ENCODE measurements at regions not wholly inside any gene's neighbourhood (a gene's known extent, or its start where the extent isn't known, plus 50 kb on each side); places are given as distances from the start of the nearest gene placed in this dataset.

DNA sequence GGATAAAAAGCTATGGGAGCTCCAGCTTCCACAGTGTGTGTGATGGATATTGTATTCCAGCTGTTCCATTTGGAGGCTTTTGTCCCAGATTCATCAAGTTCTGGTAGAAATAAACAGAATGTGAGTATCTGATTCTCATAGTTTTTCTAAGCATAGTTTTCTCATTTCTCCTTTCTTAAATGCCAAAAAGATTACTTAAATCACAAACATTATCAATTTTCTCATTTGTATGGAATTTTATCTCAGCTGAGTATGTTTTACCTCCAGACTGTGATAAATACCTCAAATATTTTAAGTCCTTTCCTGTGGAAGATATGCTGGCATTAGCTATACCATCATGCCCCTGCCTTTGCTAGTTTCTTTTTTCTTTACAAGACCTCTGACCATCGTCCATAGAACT is 767.3 kb downstream of the TFAP2A start:
- DNase-seq = no peak

DNA sequence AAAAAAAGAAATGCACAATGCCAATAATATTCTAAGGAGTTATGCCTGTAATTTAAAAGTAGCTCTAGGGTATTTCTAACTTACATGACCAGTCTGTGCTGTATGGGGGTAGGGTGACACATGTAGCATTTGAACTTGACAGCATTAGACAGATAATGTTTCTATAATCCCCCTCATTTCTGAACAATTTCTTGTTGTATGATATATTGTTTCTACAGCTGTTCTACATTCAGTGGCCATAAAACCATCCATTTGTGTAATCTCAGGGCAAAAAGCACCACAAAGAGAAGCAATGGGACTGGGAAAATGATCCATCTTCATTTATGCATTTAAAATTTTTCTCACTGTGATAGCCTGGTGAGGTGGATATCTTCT is 767.8 kb downstream of the TFAP2A start:
- no peak for DNase-seq

DNA sequence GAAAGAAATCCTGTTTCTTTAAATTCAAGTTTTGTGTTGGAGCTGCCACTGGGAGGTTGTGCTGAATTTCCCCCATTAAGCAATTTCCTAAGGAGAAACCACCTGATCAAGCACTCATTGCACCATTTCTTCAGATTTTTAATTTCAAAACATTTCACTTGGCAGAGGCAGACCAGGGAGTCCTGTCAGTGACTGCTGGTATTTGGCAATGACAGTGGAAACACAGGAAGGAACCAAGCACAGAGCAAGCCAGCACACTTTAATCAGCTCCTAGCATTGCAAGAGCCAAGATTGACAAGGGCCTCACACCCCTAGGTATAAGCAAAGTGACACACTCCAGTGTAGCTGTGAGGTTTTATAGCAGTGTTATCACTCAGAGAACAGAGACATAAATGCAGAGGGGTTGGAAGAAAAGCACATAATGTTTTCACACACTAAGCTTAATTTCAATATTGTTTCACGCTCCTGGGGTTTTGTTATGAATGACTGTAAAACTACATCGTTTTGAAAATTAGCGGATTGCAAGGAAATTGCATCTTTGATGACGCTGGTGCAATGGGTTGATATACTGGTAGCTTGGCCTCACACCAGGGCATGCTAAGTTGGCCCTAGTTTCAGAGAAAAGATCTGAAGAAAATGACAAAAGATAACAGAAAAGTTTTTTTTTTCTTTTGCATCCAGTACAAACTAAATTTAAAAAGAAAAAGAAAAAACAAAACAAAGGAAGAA is 768.4 kb downstream of the TFAP2A start:
- DNase-seq = no peak

DNA sequence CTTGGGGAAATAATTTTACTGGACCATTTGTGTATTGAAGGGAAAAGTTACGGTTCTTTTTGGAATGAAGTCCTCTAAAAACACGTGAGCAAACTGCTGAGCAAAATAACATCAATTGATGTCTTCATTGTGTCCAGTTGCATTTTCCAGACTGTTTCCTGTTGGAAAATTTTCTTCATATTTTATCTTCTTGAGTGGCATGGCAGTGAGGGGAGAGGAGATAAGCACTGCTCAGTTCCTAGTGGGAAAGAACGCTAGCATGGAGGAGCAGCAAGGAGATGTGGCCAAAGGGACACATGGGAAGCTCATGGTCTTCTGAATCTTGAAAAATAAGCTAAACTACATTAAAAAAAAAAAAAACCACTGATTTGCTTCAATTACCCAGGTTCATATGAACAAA is 776.0 kb downstream of the TFAP2A start:
- DNase-seq = no peak

DNA sequence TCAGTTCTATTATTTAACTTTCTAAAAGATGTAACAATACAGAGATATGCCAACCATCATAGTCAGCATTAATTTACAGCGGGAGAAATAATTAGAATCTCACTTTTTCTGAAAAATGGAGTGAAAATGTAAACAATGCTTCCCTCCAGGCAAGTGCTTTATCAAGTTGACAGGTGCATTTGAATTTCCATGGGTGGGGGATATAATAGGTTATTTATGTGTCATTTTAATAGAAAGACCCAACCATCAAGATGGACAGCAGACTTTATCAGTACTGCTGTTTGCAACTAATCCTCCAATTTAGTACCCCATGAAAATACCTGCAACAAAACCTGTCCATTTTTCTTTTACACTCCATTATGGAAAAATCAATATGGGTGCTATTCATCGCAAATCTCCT is 780.1 kb downstream of the TFAP2A start:
- DNase-seq = no peak

DNA sequence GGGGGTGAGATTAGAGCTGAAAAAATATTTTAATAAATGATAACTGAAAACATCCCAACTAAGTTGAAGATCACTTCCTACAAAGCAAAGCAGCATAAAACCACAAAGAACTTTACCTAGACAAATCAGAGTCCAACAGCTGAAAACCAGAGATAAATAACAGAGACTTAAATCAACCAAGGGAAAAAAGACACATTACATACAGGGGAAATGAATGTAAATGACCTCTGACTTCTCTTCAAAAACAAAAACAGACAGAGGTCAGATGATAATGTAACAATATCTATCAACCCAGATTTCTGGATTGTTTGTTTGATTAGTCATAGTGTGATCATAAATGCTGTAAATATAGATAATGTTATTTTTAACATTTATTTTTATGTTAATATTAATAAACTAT is 782.8 kb downstream of the TFAP2A start:
- DNase-seq = no peak

DNA sequence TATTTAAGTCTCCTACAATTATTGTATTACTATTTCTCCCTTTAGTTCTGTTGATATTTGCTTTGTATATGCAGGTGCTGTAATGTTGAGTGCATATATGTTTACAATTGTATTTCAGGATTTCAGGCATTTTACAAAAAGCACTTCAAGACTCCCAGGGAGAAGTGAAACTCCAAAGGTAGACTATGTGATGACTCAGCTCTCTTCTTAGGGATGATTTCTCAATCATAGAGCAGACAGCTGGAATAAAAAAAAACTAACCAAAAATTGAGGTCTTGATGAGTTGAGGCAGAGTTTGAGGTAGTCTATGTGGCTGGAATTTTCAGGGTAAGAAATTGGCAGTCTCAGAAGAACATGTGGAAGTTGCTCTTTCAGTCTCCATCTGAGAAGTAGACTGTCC is 786.1 kb downstream of the TFAP2A start:
- no peak for DNase-seq

DNA sequence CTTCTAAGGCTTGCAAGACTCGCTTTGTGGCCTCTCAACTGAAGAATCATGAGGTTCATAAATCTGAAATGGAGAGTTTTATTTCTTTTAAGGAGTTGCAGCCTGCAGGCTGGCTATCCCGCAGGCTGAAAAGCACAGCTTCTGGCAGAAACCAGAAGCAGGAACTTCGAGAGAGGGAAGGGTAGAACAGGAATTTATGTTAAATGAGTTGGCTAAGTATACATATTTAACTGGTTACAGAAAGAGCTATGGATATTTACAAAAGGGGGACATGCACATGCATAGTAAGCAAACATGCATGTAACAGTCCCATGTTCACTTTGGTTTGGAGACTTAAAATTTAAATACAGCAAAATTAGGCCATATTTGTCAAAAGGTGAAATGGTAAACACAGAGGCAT is 787.0 kb downstream of the TFAP2A start:
- no peak for DNase-seq

DNA sequence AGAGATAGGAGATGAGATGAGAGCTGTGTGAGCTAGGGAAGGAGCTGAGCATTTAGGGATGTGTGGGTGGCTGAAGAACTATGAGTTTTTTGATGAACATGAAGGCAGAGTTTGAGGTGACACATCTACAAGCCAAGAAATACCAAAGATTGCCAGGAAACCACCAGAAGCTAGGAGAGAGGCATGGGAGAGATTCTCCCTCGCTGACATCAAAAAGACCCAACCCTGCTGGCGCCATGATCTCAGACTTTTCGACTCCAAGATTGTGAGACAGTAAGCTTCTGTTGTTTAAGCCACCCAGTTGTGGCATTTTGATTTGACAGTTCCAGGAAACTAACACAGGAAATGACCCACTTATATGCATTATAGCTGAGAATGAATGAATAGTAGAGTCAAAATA is 790.9 kb downstream of the TFAP2A start:
- DNase-seq = no peak

DNA sequence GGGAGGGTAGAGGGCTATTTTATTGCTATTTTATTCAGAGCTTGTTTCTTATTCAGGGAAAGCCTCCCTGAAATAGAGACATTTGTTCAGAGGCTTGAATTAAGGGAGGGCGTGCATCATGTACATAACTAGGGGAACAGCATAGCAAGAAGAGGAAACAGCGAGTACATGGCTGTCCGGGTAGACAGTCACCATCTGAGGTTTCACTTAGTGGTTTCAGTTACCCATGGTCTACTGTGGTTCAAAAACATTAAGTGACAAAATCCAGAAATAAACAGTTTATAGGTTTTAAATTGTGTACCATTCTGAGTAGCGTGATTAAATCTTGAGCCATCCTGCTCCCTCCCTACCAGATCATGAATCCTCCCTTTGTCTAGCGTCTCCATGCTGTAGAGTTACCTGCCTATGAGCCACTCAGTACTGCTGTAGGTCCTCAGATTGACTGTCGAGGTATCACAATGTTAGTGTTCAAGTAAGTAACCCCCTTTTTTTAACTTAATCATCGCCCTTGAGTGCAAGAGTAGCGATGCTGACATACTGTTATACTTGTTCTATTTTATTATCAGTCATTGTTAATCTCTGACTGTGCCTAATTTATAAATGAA is 791.5 kb downstream of the TFAP2A start:
- DNase-seq = no peak

DNA sequence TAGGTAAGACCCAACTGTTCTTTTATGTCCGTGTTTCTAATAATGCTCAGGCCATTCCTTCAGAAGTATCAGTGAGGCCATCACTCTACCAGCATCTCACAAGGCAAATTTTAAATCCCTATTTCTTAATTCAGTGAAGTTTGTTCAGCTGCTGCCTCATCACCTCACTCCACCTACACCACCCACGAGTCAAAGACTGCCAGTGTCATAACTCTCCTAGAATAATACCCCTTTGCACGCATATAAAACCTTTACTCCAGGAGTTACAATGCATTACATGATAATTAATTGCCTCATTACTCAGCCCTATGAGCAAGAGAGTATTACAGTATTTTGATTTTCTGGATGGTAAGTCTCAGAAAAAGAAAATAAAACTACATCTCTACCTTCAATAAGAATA is 793.6 kb downstream of the TFAP2A start:
- DNase-seq = no peak

DNA sequence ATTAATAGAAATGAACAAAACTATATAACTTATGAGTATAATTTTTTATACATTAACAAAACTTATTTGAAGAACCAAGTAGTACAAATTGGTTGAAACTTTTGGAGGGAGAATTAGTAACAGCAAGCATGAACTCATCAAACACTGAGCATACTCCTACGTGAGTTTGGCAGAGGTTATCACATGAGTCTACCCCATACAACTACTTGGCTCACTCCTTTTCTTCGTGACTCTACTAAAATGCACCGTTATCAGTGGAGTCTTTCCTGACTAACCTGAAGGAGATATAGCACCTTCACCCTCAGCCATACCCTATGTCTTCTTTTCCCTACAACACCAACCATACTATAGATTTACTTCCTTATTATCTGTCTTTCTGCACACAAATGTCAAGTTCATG is 794.2 kb downstream of the TFAP2A start:
- DNase-seq = no peak

DNA sequence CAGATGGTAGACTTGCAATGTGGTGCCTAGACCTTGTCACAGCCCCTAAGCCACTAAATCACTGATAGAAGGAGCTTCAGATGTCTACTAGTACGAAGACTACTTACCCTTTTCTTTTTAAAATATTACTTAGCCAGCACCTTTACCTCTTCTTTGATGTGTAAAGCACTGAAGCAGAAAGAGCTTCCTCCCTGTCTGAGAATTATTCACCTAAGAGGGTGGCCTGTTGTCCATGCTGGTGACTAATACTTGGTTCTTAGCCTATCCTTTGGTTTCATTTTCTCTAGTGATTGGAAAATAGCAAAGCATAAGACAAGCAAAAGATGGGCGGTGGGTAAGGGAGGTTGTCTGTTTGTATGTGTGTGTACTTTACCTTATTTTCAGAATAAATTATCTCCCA is 794.6 kb downstream of the TFAP2A start:
- no peak for DNase-seq

DNA sequence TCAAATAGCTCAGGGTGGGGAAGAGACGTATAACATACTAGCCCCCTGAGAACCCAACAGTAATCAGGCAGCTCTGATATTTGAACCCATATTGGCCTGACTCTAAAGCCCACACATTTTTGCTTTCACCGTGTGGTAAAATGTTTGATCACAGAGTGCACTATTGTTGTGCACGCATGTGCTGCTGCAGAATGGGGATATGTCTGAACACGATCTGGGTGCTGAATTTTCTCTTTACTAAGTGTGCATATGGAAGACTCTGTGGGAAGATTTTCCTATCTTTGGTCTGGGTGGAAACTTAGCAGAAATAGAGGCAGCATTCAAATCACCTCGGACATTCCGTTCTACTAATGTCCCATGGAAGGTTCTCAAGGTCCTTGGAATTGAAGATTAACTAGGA is 800.1 kb downstream of the TFAP2A start:
- DNase-seq = no peak

DNA sequence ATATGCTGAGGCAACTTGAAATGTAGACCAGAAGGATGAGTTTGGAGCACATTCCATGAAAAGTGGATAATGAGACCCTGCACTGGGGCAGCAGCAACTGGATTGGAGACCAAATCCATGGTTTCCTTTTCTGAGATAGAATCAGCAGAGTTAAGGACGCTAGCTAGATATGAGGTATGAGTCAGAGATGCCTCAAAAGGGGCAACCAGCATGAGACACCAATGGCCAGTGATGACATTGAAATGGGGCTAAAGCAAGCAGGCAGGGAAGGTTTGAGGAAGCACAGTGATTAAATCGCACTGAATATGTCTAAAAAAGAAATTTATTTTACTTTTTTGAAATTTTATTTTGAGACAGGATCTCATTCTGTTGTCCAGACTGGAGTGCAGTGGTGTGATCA is 802.4 kb downstream of the TFAP2A start:
- DNase-seq = no peak

DNA sequence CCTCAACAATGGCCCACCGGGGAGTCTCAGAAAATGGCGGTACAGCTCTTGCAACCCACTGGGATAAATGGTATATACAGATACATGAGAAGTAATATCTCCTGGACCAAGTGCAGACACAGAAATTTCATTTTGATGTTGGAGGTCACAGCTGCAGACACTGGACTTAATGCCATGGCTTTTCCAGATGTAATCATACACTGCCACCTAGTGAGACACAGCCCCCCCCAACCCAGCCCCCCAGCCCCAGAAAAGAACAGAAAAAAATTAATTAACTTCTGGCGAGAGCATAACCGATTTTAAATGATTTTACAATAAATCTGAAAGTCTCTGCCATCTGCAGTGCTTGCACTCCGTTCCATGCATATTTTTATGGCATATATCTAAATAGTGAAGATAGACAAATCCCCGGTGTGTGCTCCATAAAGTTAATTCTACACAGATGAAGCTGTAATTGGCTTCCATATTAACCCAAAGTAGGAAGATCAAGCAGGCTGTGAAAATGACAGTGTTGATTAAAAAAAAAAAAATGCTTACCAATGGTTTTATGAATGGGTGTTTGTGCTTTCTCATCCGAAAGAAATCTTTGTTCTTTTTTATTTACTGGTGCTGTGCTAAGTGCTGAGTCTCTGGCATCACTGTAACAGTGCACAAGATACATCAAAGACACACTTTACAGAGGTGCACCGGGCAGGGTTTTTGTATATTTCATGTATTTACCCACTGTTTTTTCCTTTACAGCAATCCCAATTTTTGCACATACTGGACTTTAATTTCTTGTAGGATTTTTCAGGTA is 804.1 kb downstream of the TFAP2A start:
- no peak for DNase-seq

DNA sequence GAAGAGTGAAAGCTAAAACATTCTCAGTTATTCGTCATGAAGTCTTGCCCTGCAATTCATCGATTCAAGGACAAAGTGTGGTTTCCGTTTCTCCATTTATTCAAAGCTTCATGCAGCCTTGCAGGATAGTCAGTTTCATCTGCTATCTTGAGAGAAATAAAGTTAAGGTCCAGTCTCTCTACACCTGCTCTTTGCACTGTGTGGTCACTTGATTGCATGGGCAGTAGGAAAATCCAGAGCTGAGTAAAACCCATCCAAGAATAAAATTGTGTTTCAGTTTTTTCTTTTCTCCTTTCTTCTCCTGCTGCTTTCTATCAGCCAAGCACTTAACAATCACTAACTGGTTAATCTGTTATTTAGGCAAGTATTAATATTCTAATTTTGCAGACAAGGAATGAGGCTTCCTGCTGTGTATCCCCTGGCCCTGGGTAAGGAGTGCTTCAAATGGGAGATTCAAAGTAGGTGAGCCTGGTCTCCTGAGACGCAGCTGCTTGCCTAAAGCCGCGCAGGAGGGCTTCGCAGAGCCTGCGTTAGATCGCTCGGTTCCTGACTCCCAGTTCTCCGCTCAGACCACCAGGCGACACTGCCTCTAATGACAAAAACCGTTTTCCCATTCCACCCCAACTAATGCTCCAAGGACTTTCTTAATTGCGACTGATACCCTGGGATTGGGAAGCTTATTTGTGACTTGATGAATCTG is 808.3 kb downstream of the TFAP2A start:
- no peak for DNase-seq

DNA sequence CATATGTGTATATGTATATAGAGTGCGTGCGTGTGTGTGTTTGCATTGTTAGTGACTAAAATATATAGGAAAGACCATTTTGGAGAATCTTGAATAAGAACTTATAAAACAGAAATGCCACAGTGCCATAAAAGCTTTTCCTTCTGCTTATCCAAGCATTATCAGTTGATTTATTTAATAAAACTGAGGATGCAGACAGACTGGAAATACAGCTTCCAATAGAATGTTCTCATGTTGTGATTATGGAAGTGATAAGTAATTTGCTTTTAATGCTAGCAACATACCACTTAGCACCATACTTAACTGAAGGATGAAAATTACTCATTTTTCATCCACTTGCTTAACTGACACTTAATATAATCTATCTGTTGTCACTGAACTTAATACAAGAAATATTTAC is 820.1 kb downstream of the TFAP2A start:
- no peak for DNase-seq

DNA sequence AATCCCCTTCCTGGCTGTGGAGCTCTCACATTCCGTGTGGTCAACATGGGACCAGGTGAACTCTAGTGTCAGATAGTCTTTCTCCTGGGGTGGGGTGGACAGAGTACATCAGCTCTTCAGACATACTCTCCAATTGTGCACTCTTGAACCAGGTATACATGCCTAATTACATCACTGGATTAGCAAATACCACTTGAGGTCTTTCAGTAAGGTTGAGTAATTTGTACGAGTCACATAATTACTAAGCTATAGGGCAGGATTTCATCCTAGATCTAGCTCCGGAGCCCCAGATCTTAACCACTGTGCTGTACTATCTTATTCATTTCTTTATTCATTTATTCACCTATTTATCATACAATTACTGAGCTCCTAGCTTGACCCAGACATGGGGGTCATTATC is 821.3 kb downstream of the TFAP2A start:
- no peak for DNase-seq

DNA sequence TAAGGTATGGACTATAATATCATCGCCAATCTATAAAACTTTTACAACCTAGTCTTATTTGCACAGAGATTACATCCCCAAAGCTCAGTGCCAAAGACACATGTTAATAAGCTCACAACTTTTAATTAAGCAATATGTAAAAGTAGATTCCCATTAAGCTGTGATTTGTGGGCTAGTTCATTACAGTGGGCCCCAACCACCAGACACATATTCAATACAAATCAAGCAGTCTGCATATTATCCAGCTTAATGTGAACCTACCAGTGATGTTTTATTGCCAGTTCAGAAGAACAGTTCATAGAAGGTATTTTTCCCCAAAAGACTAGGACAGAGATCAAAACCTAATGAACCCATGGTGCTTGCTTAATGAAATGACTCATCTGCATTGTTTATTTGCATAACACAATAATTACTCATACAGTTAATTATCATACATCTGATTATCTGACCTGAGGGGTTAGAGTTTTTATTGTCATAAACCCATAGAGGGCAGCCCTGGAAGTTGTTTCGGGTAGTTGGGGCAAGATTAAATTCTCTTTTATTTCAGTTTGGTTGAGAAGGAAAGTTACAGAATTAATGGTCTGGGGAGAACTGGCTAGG is 831.0 kb downstream of the TFAP2A start:
- no peak for DNase-seq

DNA sequence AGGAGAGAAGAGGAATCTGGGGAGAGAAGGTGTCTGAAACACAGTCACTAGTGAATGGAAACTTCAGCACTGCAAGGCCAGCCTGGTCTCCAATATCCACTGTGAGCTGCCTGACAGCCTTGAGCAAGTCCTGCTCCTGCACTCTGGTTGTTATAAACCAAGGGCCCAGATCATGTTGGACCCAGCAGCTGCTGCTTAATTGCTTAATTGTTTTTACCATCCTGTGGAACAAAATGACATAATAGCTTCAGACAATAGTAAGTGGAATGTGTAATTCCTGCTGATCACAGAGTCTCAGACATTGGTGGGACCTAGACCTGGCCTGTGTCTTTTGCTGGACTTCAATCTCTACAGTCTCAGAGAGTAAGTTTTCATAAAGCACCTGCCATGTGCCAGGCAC is 833.7 kb downstream of the TFAP2A start:
- no peak for DNase-seq

DNA sequence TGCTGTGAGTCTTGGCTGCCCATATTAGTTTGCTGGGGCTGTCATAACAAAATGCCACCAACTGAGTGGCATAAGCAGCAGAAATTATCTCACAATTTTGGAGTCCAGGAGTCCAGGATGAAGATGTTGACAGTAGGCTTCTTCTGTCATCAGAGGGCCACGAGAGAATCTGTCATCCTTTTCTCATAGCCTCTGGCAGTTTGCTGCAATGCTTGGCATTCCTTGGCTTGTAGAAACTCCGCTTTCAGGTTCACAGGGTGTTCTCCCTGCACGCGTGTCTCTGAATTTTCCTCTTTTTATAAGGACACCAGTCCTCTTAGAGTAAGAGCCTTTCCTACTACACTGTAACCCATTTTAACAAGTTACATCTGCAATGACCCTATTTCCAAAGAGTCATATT is 838.4 kb downstream of the TFAP2A start:
- DNase-seq = no peak

DNA sequence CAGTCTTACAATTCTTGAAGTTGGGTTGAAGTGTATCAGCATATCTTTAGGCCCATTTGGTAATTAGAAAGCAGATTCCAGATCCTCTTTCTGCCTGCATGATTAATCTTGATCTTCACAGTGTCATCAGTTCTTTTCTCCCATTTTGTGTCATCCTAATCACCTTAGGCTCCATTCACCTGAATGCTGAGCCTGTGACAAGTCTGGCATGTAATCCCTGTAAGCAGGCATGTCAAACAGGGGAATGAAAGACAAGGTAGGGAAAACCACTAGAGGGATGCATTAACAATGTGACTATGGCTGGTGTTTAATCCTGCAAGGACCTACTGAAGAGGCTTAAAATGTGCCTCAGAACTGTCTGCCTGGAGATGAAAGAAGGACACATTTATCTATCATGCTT is 848.8 kb downstream of the TFAP2A start:
- DNase-seq = no peak
